Central memory CD4-positive, alpha-beta T cell (primary cell): ENCODE measurements at regions not wholly inside any gene's neighbourhood (a gene's known extent, or its start where the extent isn't known, plus 50 kb on each side); places are given as distances from the start of the nearest gene placed in this dataset.
"Not testable (repeated sequence)": the region's sequence is repeated elsewhere in the genome, so short reads cannot be mapped to it uniquely, and the experiment has no call there.

Experiments
- DNase-seq: peaks from one replicate; pipeline ENCODE4 v3.0.0; 2022

DNA sequence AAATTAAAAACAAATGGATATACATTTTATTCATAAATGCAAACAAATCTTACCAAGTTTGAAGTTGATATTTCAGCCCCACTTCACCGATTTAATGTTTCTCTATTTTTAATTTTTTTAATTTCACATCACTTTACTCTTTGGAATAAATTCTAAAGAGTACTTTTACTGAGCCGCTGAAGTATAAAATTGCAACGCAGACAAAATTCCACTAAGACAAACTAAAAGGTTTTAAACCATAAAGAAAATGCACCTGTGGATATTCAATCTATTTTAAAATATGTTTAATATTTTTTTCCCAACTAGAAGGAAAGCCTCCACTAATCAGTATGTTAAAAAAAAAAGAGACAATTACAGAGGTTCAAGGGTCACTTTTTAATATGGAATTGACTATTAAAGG is 1073.9 kb upstream of the CRIM1 start:
- DNase-seq: no peak

GRCh38 chr2:35255826-35256225 is 1099.8 kb upstream of the CRIM1 start:
- DNase-seq: no peak

- DNase-seq: no peak
These were observed 1104.4 kb upstream of the CRIM1 start for GRCh38 chr2:35251156-35251555.

- no peak for DNase-seq
These were observed 1108.9 kb upstream of the CRIM1 start for GRCh38 chr2:35246702-35247101.

GRCh38 chr2:35228584-35228983 is 1127.0 kb upstream of the CRIM1 start:
- DNase-seq: no peak

DNA sequence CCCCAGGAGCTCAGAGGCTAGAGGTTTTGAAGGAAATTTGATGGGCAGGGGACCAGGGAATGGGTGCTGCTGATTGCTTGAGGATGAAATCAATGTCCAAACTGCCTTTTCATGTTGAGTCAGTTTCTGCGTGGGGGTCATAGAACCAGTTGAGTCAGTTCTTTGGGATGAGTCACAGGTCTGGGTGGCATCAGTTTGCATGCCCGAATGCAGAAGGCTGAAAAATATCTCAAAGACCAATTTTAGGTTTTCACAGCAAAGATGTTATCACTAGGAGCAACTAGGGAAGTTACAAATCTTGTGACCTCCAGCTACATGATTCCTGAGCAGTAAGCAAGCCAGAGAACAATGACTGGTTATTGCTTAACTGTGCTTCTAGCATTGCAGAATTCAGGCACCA is 1135.1 kb upstream of the CRIM1 start:
- DNase-seq: no peak

GRCh38 chr2:35204881-35205280 is 1150.7 kb upstream of the CRIM1 start:
- no peak for DNase-seq

DNA sequence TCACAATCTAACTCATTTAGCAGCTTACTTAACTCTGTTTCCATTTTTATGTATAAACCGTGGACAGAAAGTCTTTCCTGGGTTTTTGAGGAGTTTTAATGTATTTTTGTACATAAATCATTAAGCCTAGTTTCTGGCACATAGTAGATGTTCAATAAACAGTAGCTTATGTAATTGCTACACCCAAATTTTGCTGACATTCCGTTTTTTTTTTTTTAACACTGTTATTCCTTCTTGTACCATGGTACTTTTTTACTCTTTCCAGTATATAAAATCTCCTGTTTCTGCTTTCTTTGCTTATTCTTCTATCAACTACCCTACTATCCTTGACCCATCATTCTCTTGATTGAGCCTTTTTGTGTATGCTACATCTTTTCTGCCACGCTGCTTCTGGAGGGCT is 1151.3 kb upstream of the CRIM1 start:
- no peak for DNase-seq

GRCh38 chr2:35199298-35199697 is 1156.3 kb upstream of the CRIM1 start:
- DNase-seq: no peak

- no peak for DNase-seq
These were observed 1169.6 kb upstream of the CRIM1 start for GRCh38 chr2:35185861-35186412.

DNA sequence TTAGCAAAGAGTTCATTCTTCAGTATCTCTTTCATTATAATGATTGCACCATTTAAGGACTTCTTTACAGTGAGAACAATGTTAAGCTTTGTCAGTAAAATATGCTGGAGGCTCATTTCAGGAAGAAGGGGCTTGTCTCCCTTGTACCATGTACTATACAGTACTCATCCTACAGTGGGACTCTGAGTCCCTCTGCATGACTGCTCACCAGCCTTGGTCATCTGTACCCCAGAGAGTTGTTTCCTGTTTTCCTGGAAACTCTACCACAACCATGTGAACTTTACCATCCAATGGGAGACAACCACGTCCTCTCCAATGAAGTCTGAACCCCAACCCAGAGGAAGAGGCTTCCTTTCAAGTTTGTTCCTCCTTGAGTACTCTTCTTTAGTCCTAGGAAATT is 1171.1 kb upstream of the CRIM1 start:
- DNase-seq: no peak

DNA sequence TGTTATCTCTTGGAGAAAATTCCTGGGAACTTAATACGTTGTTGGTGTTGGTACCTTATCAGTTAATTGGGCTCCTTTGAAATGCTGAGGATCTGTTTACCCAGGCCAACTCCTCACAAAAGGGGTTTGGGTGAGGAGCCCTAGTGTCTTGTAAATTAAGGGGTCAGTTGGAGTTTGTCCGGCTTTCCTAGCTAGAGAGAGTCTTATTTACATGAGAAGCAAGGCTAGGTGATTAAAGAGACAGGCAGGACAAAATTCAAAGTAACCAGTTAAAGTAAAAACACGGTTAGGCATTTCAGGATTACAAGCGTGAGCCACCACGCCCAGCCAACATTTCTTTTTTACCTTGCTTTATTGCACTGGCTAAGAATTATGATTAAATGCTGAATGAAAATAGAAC is 1178.9 kb upstream of the CRIM1 start:
- DNase-seq: not testable (repeated sequence)

GRCh38 chr2:35174845-35175244 is 1180.7 kb upstream of the CRIM1 start:
- no peak for DNase-seq

DNA sequence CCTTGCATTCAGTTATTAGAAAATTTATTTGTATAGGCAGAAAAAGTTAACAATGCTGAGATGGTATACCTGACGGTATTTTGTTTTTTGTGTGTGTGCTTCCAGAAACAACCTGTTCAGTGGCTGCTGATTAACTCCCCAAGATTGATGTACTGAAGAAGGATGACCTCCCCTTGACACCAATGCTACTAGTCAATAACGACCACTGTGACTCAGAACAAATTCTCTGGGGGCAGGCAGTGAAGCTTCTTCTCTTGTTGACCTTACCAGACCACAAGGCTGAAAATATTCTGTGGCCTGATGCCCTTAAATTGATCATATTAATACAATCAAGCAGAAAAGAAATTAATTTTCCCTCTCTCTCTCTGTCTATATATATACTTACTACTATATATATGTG is 1182.9 kb upstream of the CRIM1 start:
- no peak for DNase-seq

DNA sequence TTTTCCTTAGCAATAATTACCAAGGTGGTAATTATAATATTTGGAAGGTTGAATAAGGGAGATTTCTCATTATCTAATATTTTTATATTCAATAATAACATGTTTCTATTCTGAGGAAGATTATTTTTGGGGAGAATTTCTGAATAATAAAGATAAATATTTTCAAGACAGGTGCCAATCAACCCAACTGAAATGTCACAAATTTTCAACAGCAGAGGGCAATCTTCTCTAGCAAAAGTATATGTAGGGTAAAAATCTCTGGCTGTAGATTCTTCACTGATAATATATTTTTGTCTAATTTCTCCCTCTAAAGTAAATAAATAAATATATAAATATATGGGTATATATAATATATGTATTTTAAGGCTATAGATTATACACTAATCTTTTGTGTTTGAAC is 1187.2 kb upstream of the CRIM1 start:
- DNase-seq: no peak

GRCh38 chr2:35163948-35164347 is 1191.6 kb upstream of the CRIM1 start:
- DNase-seq: no peak

DNA sequence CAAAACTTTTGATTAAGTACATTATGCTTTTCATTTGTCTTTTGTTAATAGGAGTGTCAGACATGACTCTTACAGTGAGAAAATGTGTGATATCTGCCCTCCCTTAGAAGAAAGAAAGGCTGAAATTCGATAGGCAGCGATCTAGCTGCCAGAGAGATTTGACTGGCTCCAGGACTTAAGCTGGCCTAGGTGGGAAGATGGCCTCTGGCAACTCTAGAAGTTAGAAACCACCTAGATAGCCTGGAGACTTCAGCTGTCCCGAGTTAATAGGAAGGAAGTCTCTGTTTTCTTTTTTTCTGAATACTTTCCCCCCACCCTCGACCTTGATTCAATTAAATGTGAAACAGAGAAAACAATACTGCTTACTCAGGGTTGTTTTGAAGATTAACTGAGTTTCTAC is 1194.7 kb upstream of the CRIM1 start:
- no peak for DNase-seq

DNA sequence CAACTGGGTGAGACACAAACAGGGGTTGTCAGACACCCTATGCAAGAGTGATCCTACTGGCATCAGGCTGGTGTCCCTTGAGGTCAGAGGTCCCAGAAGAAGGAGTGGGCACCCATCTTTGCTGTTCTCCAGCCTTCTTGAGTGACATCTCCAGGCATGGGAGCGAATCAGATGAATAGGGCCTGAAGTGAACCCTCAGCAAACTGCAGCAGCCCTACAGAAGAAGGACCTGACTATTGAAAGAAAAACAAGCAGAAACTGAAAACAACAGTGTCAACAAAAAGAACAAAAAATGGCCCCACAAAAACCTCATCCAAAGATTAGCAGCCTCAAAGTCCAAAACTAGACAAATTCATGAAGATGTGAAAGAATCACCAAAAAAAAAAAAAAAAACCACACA is 1229.7 kb upstream of the CRIM1 start:
- no peak for DNase-seq

DNA sequence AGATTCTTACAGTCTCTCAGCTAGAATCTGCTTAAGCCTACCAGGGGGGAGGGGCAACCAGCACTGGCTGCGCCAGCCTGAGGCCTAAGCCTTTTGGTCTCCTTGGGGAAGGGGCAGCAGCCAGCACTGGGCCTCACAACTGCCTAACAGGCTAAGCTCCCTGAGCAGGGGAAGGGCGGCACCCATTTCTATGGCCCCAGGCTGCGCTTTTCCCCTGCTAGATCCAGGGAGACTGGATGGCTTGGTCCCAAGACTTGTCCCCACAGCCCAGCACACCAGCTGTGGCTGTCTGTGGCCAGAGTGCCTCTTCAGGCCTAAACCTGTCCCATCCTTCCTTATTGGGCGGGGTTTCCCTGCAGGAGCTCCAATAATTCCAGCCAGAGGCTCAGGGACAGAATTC is 1230.3 kb upstream of the CRIM1 start:
- no peak for DNase-seq

DNA sequence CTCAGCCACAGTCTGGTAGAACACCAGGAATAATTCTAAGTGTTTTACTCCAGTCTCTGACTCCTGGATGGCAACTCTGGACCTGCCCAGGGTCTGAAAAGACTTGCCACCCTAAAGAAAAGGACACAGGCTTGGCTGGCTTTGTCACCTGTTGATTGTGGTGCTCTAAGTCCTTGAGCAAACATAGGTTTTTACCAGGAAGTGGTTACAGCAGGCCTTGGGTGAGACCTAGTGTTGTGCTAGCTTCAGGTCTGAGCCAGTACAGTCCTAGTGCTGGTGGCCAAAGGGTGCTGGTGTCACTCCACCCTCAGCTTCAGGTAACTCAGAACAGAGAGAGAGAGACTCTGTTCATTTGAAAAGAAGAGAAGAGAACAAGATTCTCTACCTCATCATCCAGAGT is 1239.4 kb upstream of the CRIM1 start:
- DNase-seq: no peak

DNA sequence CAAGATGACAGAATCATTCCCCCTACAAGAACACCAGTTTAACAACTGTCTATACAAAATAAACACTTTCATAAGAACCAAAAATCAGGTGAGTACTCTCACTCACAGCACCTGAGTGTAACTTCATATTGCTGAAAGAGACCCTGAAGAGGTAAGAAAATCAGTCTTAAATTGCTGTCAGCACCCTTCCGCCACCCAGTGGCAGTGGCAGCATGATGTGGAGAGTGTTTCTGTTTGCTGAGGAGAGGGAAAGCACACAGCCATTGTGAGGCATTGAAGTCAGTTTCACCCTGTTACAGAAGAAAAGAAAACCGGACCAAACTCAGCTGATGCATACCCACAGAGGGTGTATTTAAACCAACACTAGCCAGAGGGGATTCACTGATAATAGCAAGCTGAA is 1240.8 kb upstream of the CRIM1 start:
- DNase-seq: no peak

DNA sequence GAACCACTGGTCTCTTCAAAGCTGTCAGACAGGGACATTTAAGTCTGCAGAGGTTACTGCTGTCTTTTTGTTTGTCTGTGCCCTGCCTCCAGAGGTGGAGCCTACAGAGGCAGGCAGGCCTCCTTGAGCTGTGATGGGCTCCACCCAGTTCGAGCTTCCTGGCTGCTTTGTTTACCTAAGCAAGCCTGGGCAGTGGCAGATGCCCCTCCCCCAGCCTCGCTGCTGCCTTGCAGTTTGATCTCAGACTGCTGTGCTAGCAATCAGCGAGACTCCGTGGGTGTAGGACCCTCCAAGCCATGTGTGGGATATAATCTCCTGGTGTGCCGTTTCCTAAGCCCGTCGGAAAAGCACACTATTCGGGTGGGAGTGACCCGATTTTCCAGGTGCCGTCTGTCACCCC is 1243.2 kb upstream of the CRIM1 start:
- DNase-seq: not testable (repeated sequence)

DNA sequence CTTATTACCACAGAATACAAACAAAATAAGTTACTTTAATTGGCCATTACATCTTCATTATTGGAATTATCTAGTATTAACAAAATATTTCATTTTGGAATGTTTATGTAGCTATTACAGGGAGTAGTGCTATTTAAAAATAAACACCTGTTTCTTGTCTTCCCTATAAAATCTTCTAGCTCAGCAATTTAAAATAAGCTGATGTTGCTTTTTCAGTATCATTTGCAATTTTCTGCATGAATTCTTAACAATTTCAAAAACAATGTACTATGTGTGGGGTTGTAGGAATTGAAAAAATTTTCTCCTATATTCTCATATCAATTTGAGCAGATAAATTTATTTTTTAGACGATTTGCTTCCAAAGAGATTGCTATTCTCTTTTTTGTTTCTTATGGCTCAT is 1251.3 kb upstream of the CRIM1 start:
- no peak for DNase-seq

- DNase-seq: no peak
These were observed 1256.2 kb upstream of the CRIM1 start for GRCh38 chr2:35099342-35099741.

- DNase-seq: no peak
These were observed 1273.5 kb upstream of the CRIM1 start for GRCh38 chr2:35082072-35082471.

GRCh38 chr2:35081622-35082015 is 1274.0 kb upstream of the CRIM1 start:
- DNase-seq: no peak
